Putamen (tissue), 1 donor: ENCODE measurements at regions not wholly inside any gene's neighbourhood (a gene's known extent, or its start where the extent isn't known, plus 50 kb on each side); places are given as distances from the start of the nearest gene placed in this dataset.

Experiments
- DNase-seq: peaks from one replicate; pipeline ENCODE4 v3.0.0-alpha.2; 2016; ENCODE audit warnings: low spot score

GRCh38 chr16:27719106-27719445, 169.1 kb downstream of the KATNIP start:
- DNase-seq = no peak

- DNase-seq = no peak
Observed at GRCh38 chr16:27720731-27721530, 171.0 kb downstream of the KATNIP start.

DNA sequence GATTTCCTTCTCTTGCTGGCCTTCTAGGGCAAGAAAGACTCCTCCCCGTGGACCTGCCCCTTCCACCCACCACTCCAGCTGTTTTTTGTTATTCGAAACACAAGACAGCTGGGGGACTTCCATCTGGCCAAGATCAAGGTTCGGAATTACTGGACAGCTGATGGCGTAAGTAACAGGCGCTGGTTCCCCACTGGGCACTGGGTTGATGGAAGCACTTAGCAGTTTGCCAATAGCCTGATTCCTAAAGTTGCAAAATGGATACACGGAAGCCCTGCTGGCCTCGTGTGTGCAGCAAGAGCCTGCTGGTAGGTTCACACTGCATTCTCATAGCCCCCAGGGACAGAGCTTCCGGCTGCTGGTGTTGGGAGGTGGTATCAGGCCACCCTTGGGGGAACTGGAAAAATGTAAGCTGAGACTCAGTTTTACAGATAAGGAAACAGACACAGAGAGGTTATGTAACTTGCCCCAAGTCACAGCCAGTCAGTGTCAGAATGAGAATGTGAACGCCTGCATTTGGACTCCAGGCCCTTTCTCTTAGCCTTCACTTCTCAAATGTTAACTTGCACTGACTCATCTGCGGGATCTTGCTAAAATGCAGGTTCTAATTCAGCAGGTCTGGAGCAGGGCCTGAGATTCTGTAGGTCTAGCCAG, 171.7 kb downstream of the KATNIP start:
- DNase-seq = no peak

DNA sequence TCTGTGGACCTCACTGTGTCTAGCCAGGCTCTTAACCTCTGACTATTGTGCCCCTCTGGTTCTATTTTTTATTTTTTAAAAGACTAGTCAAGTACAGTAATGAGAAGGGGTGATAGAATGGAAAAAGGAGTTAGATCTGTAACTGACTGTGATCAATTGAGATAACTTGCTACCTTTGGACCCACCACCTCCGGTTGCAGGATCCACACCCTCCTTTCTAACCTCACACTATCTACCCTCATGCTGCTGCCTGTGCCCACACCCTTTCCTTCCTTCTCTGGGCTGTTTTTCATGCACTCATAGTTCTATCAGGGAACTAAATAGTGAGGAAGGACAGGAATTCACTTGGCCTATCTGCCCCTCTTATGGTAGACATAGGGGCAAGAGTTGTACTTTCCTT, 172.3 kb downstream of the KATNIP start:
- no peak for DNase-seq

DNA sequence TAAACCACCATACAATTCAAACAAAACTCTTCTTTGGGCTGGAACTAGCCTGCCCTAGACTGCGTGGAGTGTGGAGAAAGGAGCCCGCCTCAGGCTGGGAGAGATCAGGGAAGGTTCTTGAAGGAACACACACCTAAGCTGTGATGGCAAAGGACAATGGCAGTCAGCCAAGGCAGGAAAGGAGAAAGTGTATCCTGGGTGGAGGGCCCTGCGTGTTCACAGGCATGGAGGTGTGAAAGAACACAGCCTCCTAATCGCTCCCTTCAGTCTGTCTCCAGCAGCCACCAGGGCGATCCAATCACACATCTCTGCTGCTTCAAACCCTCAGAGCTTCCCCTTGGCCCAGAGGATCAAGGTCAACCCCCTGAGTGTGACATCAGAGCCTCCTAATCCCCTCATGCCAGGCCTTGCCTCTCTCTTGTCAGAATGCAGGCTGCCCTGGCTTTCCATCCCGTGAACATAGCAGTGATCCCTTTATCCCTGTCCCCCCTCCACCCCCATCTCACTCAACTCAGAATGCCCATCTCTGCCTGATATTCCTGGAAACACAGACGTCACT, 173.0 kb downstream of the KATNIP start:
- DNase-seq = no peak

DNA sequence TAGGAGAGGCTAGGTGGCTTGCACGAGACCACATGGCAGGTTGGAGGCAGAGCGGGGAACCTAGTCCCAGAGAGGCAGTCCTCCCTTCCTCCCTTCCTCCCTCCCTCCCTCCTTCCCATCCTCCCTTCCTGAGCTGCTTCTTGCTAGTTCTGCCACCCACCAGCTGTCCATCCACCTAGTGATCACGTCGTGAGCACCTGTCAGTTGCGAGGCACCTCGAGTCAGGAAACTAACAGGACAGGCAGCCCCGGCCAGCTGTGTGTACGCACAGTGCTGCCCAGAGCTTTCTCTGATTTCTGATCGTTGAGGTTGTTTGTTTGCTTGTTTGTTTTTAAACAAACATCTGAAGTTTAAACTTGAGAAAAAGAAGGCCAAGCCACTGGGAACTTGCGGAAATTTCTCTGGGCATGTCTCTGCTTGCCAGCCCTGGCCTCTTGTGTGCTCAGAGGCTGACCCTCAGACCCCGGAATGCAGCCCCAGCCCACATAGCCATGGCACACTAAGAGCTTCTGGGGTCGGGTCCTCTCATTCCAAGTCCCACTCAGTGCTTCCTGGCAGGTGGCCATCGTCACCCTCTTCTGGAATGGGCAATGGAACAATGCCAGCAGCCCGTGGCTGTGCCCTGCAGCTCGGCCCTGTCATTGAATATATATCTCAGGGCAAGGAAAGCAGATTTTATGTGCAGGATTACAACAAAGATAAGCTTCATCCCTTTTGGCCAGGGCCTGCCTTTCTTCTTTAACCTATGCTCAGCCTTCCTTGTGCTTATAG, 174.0 kb downstream of the KATNIP start:
- no peak for DNase-seq

DNA sequence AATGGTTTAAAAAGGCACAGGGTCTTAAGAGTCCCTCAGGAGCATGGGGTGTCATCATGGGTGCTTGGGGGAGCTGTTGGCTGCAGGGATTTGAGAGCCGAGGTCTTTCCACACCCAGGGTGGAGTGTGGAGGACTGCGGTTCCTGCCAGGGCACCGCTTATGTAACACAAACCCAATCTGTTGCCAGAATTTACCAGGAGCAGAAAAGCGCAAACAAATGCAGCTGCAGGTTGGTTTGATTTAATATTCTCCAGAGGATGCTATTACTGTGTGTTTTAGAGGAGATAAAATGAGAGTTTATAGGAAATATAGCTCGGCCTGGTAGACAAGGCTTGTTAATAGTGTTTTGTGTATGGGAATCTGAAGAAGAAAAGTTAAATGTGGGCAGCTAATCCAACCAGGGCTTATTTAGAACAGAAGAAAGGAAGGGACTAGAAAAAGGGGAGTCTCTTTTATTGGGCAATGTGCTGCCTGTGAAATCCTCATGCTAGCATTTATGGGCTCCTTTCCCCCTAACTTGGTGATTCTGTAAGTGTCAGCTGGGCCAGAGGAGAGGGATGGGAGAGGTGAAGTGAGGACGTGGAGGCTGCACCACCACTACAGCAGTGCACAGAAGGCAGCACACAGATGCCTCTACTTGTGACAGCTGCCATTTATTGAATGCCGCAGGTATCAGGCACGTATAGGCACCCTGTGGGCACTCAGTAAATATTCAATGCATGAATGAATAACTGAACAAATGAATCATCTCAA, 174.7 kb downstream of the KATNIP start:
- peak; percentile 73 for DNase-seq

GRCh38 chr16:27725236-27726000, 175.5 kb downstream of the KATNIP start:
- no peak for DNase-seq

GRCh38 chr16:27726621-27727261, 176.8 kb downstream of the KATNIP start:
- DNase-seq = no peak

DNA sequence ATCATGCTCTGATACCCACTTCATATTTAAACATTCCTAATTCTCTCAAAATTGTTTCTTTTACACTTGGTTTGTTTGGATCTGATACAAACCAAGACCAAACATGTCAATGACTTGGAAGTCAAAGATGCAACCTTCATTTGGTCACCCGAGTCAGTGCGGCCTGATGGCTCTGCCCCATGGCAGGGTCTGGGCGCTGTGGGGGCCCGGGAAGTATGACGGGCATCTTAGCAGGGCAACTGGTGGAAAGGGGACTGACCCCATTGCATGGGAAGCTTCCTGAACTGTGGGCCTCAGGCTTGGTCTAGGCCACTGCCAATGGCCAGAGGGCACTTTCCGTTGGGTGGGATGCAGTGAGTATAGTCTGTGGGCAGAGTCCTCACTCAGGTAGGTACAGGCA, 178.0 kb downstream of the KATNIP start:
- no peak for DNase-seq

- DNase-seq = no peak
Observed at GRCh38 chr16:27728691-27729090, 178.7 kb downstream of the KATNIP start.

DNA sequence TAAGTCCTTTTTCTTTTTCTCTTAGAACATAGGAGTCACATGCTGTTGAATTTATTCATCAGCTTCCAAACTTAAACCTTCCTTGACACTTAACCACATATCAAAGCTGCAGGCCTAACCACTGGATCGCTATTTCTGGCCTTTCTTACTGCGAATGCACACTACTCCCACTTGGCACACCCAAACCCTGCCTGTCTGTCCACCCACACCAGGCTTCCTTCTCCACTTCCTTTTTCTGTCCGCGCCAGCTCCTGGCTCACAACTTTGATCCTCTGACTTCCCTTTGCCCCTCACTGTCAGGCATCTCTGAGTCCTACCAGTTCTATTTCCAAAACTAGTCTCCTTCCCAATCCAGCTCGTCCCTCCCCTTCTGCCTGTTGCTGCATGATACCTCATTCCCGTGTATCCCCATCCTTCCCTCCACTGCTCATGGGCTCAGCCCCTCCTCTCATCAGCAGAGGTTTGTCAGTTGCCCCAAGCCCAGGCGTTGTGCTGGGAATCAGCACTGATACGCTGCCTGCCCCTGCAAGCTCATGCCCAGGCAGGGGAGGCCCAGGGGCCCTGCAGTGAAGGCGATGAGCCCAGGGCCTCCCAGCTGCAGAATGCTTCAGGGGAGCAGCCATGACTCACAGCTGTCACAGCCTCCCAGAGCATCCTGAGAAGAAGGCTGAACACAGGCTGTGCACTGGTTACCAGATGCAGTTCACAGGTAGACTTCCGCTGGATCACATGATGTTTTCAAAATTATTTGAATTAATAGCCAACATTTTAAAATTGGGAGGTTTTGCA, 179.8 kb downstream of the KATNIP start:
- DNase-seq = peak; percentile 74

DNA sequence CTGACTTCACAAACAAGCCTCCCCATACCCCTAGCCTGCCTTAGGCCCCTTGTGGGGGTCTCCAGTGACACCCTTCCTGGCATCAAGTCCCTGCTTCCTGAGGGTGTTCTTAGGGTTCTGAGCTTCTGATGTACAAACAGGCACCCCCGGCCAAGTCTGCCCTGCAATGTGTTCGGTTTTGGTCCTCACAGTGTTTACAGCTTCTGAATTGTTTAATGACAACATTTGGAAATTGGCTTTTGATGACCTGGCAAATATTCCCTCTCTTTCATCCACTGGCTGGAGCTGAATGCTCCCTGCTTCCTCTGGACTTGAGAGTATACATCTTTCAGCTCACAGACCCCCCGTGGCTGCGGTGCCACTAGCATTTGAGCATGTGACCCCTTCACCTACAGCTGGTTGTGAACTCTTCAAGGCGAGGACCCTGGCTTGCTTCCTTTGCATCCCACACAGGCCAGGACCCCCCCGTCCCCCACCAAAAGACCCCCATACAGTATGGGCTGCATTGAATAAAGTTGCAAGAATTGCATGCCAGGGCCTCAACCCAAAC, 180.8 kb downstream of the KATNIP start:
- no peak for DNase-seq

GRCh38 chr16:27735031-27735430, 185.1 kb downstream of the KATNIP start:
- DNase-seq = no peak

DNA sequence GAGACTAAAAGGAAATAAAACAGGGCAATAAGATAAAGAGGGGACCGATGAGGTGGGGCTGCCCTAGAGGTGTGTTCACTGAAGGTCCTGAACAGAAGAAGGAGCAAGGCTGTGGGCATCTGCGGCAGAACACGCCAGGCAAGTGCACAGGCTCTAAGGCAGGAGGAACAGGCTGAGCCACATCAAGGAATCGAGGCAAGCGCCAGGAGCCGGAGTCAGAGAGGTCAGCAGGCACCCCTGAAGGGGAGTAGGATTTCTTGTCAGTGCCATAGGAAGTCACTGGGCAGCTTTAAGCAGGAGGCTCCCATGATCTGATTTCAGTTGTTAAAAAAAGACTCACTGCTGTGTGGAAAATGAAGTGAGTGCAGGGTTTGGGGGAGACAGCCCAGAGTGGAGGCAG, 186.5 kb downstream of the KATNIP start:
- DNase-seq = no peak

DNA sequence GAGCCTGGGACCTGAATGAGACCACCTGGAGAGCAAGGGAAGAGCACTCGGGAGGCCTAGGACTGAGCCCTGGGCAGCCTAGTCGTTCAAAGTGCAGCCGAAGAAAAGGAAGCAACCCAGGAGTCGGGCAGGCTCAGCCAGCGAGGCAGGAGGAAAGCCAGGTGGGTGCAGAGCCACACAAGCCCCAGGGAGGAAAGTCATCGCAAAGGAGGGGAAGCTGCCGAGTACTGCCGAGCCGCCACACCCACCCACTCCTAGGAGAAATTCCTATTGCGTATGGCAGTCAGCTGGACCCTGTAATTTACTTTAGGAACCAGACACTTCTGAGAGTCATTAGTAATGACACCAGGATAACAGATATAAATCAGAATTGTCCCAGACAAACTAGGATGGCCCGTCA, 187.6 kb downstream of the KATNIP start:
- DNase-seq = no peak
